ENCODE measurements at regions not wholly inside any gene's neighbourhood (a gene's known extent, or its start where the extent isn't known, plus 50 kb on each side); places are given as distances from the start of the nearest gene placed in this dataset.

- Histone ChIP-seq H3K36me3 (ENCODE audit: low read depth) (no peaks in the 10 kb centered on the region), H3K79me2 (ENCODE audit: low read depth) (no peaks in the 10 kb centered on the region), H3F3A (ENCODE audit: insufficient read depth, low read depth) (no peaks in the 10 kb centered on the region), H3K27me3 (ENCODE audit: insufficient read depth, low read depth) (no peaks in the 10 kb centered on the region), H3K4me1 (replicated peaks; ENCODE audit: insufficient read depth) (no peaks in the 10 kb centered on the region), H3K4me2 (no peak overlapping the region), H3K9me2 (ENCODE audit: insufficient read depth) (no peaks in the 10 kb centered on the region), H2AFZ (no peak overlapping the region), H3K9me3 (ENCODE audit: insufficient read depth, low read depth) (no peaks in the 10 kb centered on the region), H3K4me3 (no peak overlapping the region), H3K27ac (no peak overlapping the region), H4K20me1 (ENCODE audit: insufficient read depth) (no peaks in the 10 kb centered on the region)
- POLR2A ChIA-PET (ENCODE audit: unreplicated experiment) = no interaction called here
- TF ChIP-seq EZH2 (IDR thresholded peaks at IDR 0.05; ENCODE audit: low read depth) (no peak), CTCF (conservative IDR thresholded peaks at IDR 0.05) (no peak)
- intact Hi-C loops (cut with micrococcal nuclease; ENCODE audit: unreplicated experiment) = no loop called here
- CTCF ChIA-PET = no interaction called here
- no TSS peak for BruUV-seq (replicated peaks)
- DNase-seq = no peak
Measured at GRCh38 chr4:110268352-110268751, 69.9 kb upstream of the ELOVL6 start.

- Histone ChIP-seq H3K79me2 (ENCODE audit: low read depth) (no peaks in the 10 kb centered on the region), H3K4me3 (no peak overlapping the region), H3K9me2 (ENCODE audit: insufficient read depth) (no peaks in the 10 kb centered on the region), H3K27ac (no peak overlapping the region), H3K9me3 (ENCODE audit: insufficient read depth, low read depth) (no peaks in the 10 kb centered on the region), H3K27me3 (ENCODE audit: insufficient read depth, low read depth) (no peaks in the 10 kb centered on the region), H3K4me2 (no peak overlapping the region), H3F3A (ENCODE audit: insufficient read depth, low read depth) (no peaks in the 10 kb centered on the region), H2AFZ (no peak overlapping the region), H4K20me1 (ENCODE audit: insufficient read depth) (no peaks in the 10 kb centered on the region), H3K36me3 (ENCODE audit: low read depth) (no peaks in the 10 kb centered on the region), H3K4me1 (replicated peaks; ENCODE audit: insufficient read depth) (no peaks in the 10 kb centered on the region)
- ChIA-PET POLR2A (ENCODE audit: unreplicated experiment) (no interaction called here), CTCF (no interaction called here)
- no TSS peak for BruUV-seq (replicated peaks)
- no peak for DNase-seq
- intact Hi-C loops (cut with micrococcal nuclease; ENCODE audit: unreplicated experiment) = no loop called here
- no peak for TF ChIP-seq CTCF (conservative IDR thresholded peaks at IDR 0.05)
Measured at GRCh38 chr4:110266136-110266535, 67.7 kb upstream of the ELOVL6 start.

GRCh38 chr4:110265001-110265400 lies 66.6 kb upstream of the ELOVL6 start:
- BruUV-seq (replicated peaks) = no TSS peak
- TF ChIP-seq EZH2 (IDR thresholded peaks at IDR 0.05; ENCODE audit: low read depth) (no peak), CTCF (conservative IDR thresholded peaks at IDR 0.05) (no peak)
- Histone ChIP-seq H2AFZ (no peak overlapping the region), H3K4me3 (no peak overlapping the region), H3K4me1 (replicated peaks; ENCODE audit: insufficient read depth) (no peaks in the 10 kb centered on the region), H4K20me1 (ENCODE audit: insufficient read depth) (no peaks in the 10 kb centered on the region), H3F3A (ENCODE audit: insufficient read depth, low read depth) (no peaks in the 10 kb centered on the region), H3K9me2 (ENCODE audit: insufficient read depth) (no peaks in the 10 kb centered on the region), H3K36me3 (ENCODE audit: low read depth) (no peaks in the 10 kb centered on the region), H3K27ac (no peak overlapping the region), H3K79me2 (ENCODE audit: low read depth) (no peaks in the 10 kb centered on the region), H3K27me3 (ENCODE audit: insufficient read depth, low read depth) (no peaks in the 10 kb centered on the region), H3K9me3 (ENCODE audit: insufficient read depth, low read depth) (no peaks in the 10 kb centered on the region), H3K4me2 (no peak overlapping the region)
- no peak for DNase-seq
- POLR2A ChIA-PET (ENCODE audit: unreplicated experiment) = no interaction called here
- CTCF ChIA-PET = no interaction called here
- intact Hi-C loops (cut with micrococcal nuclease; ENCODE audit: unreplicated experiment) = no loop called here
